Mesenchymal stem cell (in vitro differentiated cells and primary cell): ENCODE measurements at regions not wholly inside any gene's neighbourhood (a gene's known extent, or its start where the extent isn't known, plus 50 kb on each side); places are given as distances from the start of the nearest gene placed in this dataset.

Source experiments
- DNase-seq: peaks from one replicate; pipeline ENCODE4 v3.0.0-alpha.2; 2013
- H2AFZ ChIP-seq: one replicate; pipeline ENCODE4 v1.6.1; 2013; ENCODE audit warnings: low read depth, mild to moderate bottlenecking, control low read depth, inconsistent platforms, low read length, moderate library complexity
- H2AK5ac ChIP-seq: 2 replicates; pipeline ENCODE4 v1.6.1; 2013; ENCODE audit warnings: low read length, moderate library complexity, mild to moderate bottlenecking, inconsistent platforms; ENCODE audit not compliant: severe bottlenecking
- H2BK120ac ChIP-seq: one replicate; pipeline ENCODE4 v1.6.1; 2013; ENCODE audit warnings: low read depth, mild to moderate bottlenecking, inconsistent platforms, low read length, moderate library complexity
- H2BK12ac ChIP-seq, 2 experiments: one replicate each; pipeline ENCODE4 v1.6.1; 2013; ENCODE audit warnings: inconsistent platforms in 2 of 2, low read length in 2 of 2, mild to moderate bottlenecking in 2 of 2, moderate library complexity in 2 of 2, control low read depth in 1 of 2
- H2BK15ac ChIP-seq: one replicate; pipeline ENCODE4 v1.6.1; 2013; ENCODE audit warnings: mild to moderate bottlenecking, low read depth, inconsistent platforms; ENCODE audit not compliant: poor library complexity, severe bottlenecking
- H2BK5ac ChIP-seq: 2 replicates; pipeline ENCODE4 v1.6.1; 2013; ENCODE audit warnings: low read depth, mild to moderate bottlenecking, low read length, control low read depth, inconsistent platforms; ENCODE audit not compliant: poor library complexity, severe bottlenecking
- H3K14ac ChIP-seq, 2 experiments: one replicate each; pipeline ENCODE4 v1.6.1; 2013; ENCODE audit warnings: inconsistent platforms in 2 of 2, low read length in 2 of 2, control low read depth in 1 of 2, mild to moderate bottlenecking in 1 of 2, moderate library complexity in 1 of 2
- H3K18ac ChIP-seq, 2 experiments: one replicate each; pipeline ENCODE4 v1.6.1; 2013; ENCODE audit warnings: inconsistent platforms in 2 of 2, low read length in 2 of 2, control low read depth in 1 of 2, low read depth in 1 of 2, mild to moderate bottlenecking in 1 of 2
- H3K23ac ChIP-seq, 2 experiments: one replicate each; pipeline ENCODE4 v1.6.1; 2013; ENCODE audit warnings: inconsistent platforms in 2 of 2, low read length in 2 of 2, mild to moderate bottlenecking in 2 of 2, moderate library complexity in 2 of 2, control low read depth in 1 of 2
- H3K27ac ChIP-seq: 2 replicates; pipeline ENCODE4 v1.5.1; 2013; ENCODE audit warnings: mild to moderate bottlenecking, moderate library complexity, low read length, control low read depth, inconsistent platforms; ENCODE audit not compliant: poor library complexity, severe bottlenecking
- H3K27me3 ChIP-seq, 2 experiments: 2 replicates each; pipeline versions ENCODE4 v1.6.1 to v1.7.0; 2013; ENCODE audit warnings: low read length in 2 of 2, mild to moderate bottlenecking in 2 of 2, moderate library complexity in 2 of 2, control low read depth in 1 of 2, inconsistent platforms in 1 of 2; ENCODE audit not compliant: control insufficient read depth in 1 of 2, insufficient read depth in 1 of 2
- H3K36me3 ChIP-seq, 2 experiments: 2 replicates each; pipeline versions ENCODE4 v1.6.1 to v1.7.0; 2013; ENCODE audit warnings: low read length in 2 of 2, control low read depth in 1 of 2, inconsistent platforms in 1 of 2, low read depth in 1 of 2, mild to moderate bottlenecking in 1 of 2; ENCODE audit not compliant: insufficient read depth in 2 of 2, control insufficient read depth in 1 of 2
- H3K4ac ChIP-seq, 2 experiments: one replicate each; pipeline ENCODE4 v1.6.1; 2013; ENCODE audit warnings: inconsistent platforms in 2 of 2, low read length in 2 of 2, mild to moderate bottlenecking in 2 of 2, moderate library complexity in 2 of 2, control low read depth in 1 of 2, low read depth in 1 of 2
- H3K4me1 ChIP-seq: 2 replicates; pipeline ENCODE4 v1.6.1; 2013; ENCODE audit warnings: low read depth, low read length, control low read depth; ENCODE audit not compliant: control insufficient read depth, insufficient read depth
- H3K4me2 ChIP-seq: 2 replicates; pipeline ENCODE4 v1.6.1; 2013; ENCODE audit warnings: low read length, mild to moderate bottlenecking, inconsistent platforms; ENCODE audit not compliant: poor library complexity, severe bottlenecking
- H3K4me3 ChIP-seq, 2 experiments: 2 replicates each; pipeline versions ENCODE4 v1.5.1 to v1.7.0; 2013; ENCODE audit warnings: low read length in 2 of 2, mild to moderate bottlenecking in 2 of 2, control low read depth in 1 of 2, low read depth in 1 of 2; ENCODE audit not compliant: insufficient read depth in 1 of 2
- H3K79me1 ChIP-seq: replicated peaks from 2 replicates; pipeline ENCODE4 v1.6.1; 2013; ENCODE audit warnings: mild to moderate bottlenecking, control low read depth, low read length, inconsistent platforms; ENCODE audit not compliant: poor library complexity, severe bottlenecking
- H3K9ac ChIP-seq: 2 replicates; pipeline ENCODE4 v1.7.0; 2013; ENCODE audit warnings: mild to moderate bottlenecking, low read length, moderate library complexity
- H3K9me3 ChIP-seq: 2 replicates; pipeline ENCODE4 v1.7.0; 2013; ENCODE audit warnings: mild to moderate bottlenecking, low read length; ENCODE audit not compliant: control insufficient read depth
- H4K8ac ChIP-seq: one replicate; pipeline ENCODE4 v1.6.1; 2013; ENCODE audit warnings: inconsistent platforms, mild to moderate bottlenecking, low read length, moderate library complexity
- H4K91ac ChIP-seq: one replicate; pipeline ENCODE4 v1.6.1; 2013; ENCODE audit warnings: mild to moderate bottlenecking, low read length, inconsistent platforms
- WGBS: methylation state at CpG from one replicate; pipeline ENCODE4 v1.1.7; 2013; ENCODE audit warnings: mixed read lengths; 5-methylcytosine and 5-hydroxymethylcytosine counted together

GRCh38 chr16:35664091-35664693 is 2204.8 kb downstream of the TP53TG3F start:
- Histone ChIP-seq H3K79me1 (no peaks in the 10 kb centered on the region), H3K18ac (no peak overlapping the region), H3K4me2 (no peak overlapping the region), H2BK15ac (no peak overlapping the region), H2AK5ac (no peak overlapping the region), H4K8ac (no peak overlapping the region), H3K23ac (no peak overlapping the region), H3K27ac (no peak overlapping the region), H2AFZ (no peak overlapping the region), H3K4me3 (no peak overlapping the region), H3K27me3 (no peaks in the 10 kb centered on the region), H2BK5ac (no peak overlapping the region), H3K4me1 (no peaks in the 10 kb centered on the region), H2BK120ac (no peak overlapping the region), H3K9me3 (peaks cover 29% of the 10 kb centered on the region), H3K9ac (no peak overlapping the region), H3K36me3 (no peaks in the 10 kb centered on the region), H3K14ac (no peak overlapping the region), H3K4ac (no peak overlapping the region), H2BK12ac (no peak overlapping the region), H4K91ac (no peak overlapping the region)
- WGBS: 72% methylated on average over 3 of the region's 3 CpGs
- DNase-seq: no peak

- H2AK5ac ChIP-seq: no peak overlapping the region
- no peak overlapping the region for H2BK15ac ChIP-seq
- no peak overlapping the region for H3K18ac ChIP-seq
- H3K4me3 ChIP-seq: no peak overlapping the region
- no peak overlapping the region for H2BK12ac ChIP-seq
- no peaks in the 10 kb centered on the region for H3K79me1 ChIP-seq
- H3K4me1 ChIP-seq: no peaks in the 10 kb centered on the region
- WGBS: 75% methylated on average over 4 of the region's 4 CpGs
- H3K4me2 ChIP-seq: no peak overlapping the region
- H4K8ac ChIP-seq: no peak overlapping the region
- no peak overlapping the region for H2AFZ ChIP-seq
- H3K27me3 ChIP-seq: no peaks in the 10 kb centered on the region
- peaks cover 12% of the 10 kb centered on the region for H3K9me3 ChIP-seq
- no peak overlapping the region for H4K91ac ChIP-seq
- H3K27ac ChIP-seq: no peak overlapping the region
- H3K4ac ChIP-seq: no peak overlapping the region
- H3K23ac ChIP-seq: no peak overlapping the region
- no peak overlapping the region for H2BK5ac ChIP-seq
- H2BK120ac ChIP-seq: no peak overlapping the region
- H3K9ac ChIP-seq: no peak overlapping the region
- H3K36me3 ChIP-seq: no peaks in the 10 kb centered on the region
- no peak for DNase-seq
- no peak overlapping the region for H3K14ac ChIP-seq
Measured at GRCh38 chr16:35685085-35685484, 2225.7 kb downstream of the TP53TG3F start.

- no peak overlapping the region for H3K14ac ChIP-seq
- no peak overlapping the region for H2AK5ac ChIP-seq
- H3K4ac ChIP-seq: no peak overlapping the region
- H2BK5ac ChIP-seq: no peak overlapping the region
- 89% methylated on average over 3 of the region's 3 CpGs for WGBS
- no peak overlapping the region for H4K91ac ChIP-seq
- no peak overlapping the region for H2AFZ ChIP-seq
- no peak overlapping the region for H3K4me3 ChIP-seq
- no peak overlapping the region for H2BK15ac ChIP-seq
- H3K23ac ChIP-seq: no peak overlapping the region
- H3K9ac ChIP-seq: no peak overlapping the region
- no peak overlapping the region for H3K4me2 ChIP-seq
- no peaks in the 10 kb centered on the region for H3K79me1 ChIP-seq
- no peak for DNase-seq
- no peak overlapping the region for H2BK12ac ChIP-seq
- no peak overlapping the region for H2BK120ac ChIP-seq
- no peak overlapping the region for H4K8ac ChIP-seq
- no peaks in the 10 kb centered on the region for H3K4me1 ChIP-seq
- H3K9me3 ChIP-seq: peaks cover 9% of the 10 kb centered on the region
- no peak overlapping the region for H3K27ac ChIP-seq
- H3K27me3 ChIP-seq: no peaks in the 10 kb centered on the region
- no peaks in the 10 kb centered on the region for H3K36me3 ChIP-seq
- H3K18ac ChIP-seq: no peak overlapping the region
Measured at GRCh38 chr16:35686595-35686994, 2227.2 kb downstream of the TP53TG3F start.

GRCh38 chr16:35687071-35687470 is 2227.7 kb downstream of the TP53TG3F start:
- Histone ChIP-seq H4K91ac (no peak overlapping the region), H3K36me3 (no peaks in the 10 kb centered on the region), H3K4ac (no peak overlapping the region), H3K4me1 (no peaks in the 10 kb centered on the region), H3K9me3 (peaks cover 6% of the 10 kb centered on the region), H3K27me3 (no peaks in the 10 kb centered on the region), H3K18ac (no peak overlapping the region), H3K27ac (no peak overlapping the region), H3K23ac (no peak overlapping the region), H3K9ac (no peak overlapping the region), H3K4me2 (no peak overlapping the region), H4K8ac (no peak overlapping the region), H3K14ac (no peak overlapping the region), H2AFZ (no peak overlapping the region), H2BK12ac (no peak overlapping the region), H2BK120ac (no peak overlapping the region), H2BK5ac (no peak overlapping the region), H2BK15ac (no peak overlapping the region), H3K4me3 (no peak overlapping the region), H3K79me1 (no peaks in the 10 kb centered on the region), H2AK5ac (no peak overlapping the region)
- 71% methylated on average over 7 of the region's 7 CpGs for WGBS
- DNase-seq: no peak
